ENCODE measurements at regions not wholly inside any gene's neighbourhood (a gene's known extent, or its start where the extent isn't known, plus 50 kb on each side); places are given as distances from the start of the nearest gene placed in this dataset.

DNA sequence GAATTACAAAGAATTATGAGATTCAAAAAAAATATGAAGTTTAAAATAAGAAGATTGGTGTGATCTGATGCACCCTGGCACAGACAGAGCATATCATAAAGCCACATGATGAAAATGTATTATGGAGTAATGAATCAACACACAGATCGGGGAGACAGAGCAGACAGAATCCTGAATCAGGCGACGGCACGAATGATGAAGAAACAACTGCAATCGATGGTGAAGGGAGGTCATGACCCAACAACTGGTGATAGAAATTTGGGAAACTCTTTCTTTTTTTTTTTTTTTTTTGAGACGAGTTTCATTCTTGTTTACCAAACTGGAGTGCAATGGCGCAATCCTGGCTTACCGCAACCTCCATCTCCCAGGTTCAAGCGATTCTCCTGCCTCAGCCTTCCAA lies 1054.0 kb downstream of the TYW1 start:
- no peak overlapping the region for H3K4me3 ChIP-seq
- ATAC-seq: no peak
- no peak overlapping the region for H3K27ac ChIP-seq
- DNase-seq: no peak
- TF ChIP-seq, protein P1, sequence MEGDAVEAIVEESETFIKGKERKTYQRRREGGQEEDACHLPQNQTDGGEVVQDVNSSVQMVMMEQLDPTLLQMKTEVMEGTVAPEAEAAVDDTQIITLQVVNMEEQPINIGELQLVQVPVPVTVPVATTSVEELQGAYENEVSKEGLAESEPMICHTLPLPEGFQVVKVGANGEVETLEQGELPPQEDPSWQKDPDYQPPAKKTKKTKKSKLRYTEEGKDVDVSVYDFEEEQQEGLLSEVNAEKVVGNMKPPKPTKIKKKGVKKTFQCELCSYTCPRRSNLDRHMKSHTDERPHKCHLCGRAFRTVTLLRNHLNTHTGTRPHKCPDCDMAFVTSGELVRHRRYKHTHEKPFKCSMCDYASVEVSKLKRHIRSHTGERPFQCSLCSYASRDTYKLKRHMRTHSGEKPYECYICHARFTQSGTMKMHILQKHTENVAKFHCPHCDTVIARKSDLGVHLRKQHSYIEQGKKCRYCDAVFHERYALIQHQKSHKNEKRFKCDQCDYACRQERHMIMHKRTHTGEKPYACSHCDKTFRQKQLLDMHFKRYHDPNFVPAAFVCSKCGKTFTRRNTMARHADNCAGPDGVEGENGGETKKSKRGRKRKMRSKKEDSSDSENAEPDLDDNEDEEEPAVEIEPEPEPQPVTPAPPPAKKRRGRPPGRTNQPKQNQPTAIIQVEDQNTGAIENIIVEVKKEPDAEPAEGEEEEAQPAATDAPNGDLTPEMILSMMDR (IDR thresholded peaks at IDR 0.05): no peak
- no peaks in the 10 kb centered on the region for H3K4me1 ChIP-seq
- H3K36me3 ChIP-seq: no peaks in the 10 kb centered on the region
- H3K9me3 ChIP-seq: no peaks in the 10 kb centered on the region
- intact Hi-C loops (cut with DNase I): no loop called here
- H3K27me3 ChIP-seq (ENCODE audit: low read depth): no peaks in the 10 kb centered on the region

DNA sequence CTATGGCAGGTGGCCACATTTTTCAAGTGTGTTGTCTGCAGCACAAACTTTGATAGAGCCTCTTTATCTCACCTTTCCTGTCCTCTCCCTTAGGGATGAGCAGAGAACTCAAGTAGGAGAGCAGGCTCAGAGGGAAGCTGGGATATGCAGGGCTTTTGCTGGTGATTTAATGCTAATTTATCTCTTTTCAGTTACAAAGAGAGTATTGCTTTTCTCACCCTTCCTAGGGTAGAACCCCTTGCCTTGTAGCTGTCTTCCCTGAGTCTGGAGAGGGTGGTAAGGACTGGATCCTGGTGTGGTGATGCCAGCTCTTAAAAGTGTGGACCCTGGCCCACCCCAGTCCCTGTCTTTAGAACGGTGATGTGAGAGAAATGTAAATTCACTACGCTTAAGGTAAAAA lies 1061.4 kb downstream of the TYW1 start:
- TF ChIP-seq, protein P1 (IDR thresholded peaks at IDR 0.05): no peak
- no peak overlapping the region for H3K27ac ChIP-seq
- DNase-seq (no peak), ATAC-seq (no peak)
- no peaks in the 10 kb centered on the region for H3K27me3 ChIP-seq (ENCODE audit: low read depth)
- no peak overlapping the region for H3K4me3 ChIP-seq
- H3K9me3 ChIP-seq: no peaks in the 10 kb centered on the region
- no peaks in the 10 kb centered on the region for H3K4me1 ChIP-seq
- intact Hi-C loops (cut with DNase I): no loop called here
- H3K36me3 ChIP-seq: no peaks in the 10 kb centered on the region

DNA sequence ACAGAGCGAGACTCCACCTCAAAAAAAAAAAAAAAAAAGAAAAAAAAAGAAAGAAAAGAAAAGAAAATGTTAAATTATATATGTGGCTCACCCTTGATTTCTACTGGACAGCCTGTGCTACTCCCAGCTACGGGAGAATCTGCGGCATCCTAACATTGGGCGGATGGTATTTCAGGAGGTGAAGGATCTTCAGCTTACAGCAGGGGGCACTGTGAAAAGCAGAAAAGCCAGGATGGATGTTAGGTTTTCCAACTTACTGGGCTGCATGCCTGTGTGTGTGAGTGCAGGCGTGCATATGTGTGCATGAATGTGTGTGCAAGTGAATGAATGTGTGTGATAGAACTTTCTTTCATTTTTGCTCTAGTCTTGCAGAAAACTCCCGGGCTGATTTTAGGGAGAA lies 1066.5 kb downstream of the TYW1 start:
- H3K4me3 ChIP-seq: no peak overlapping the region
- TF ChIP-seq, protein P1 (IDR thresholded peaks at IDR 0.05): peak; percentile 28
- H3K4me1 ChIP-seq: no peaks in the 10 kb centered on the region
- intact Hi-C loops (cut with DNase I): no loop called here
- DNase-seq (no peak), ATAC-seq (no peak)
- no peaks in the 10 kb centered on the region for H3K27me3 ChIP-seq (ENCODE audit: low read depth)
- no peaks in the 10 kb centered on the region for H3K9me3 ChIP-seq
- H3K36me3 ChIP-seq: no peaks in the 10 kb centered on the region
- H3K27ac ChIP-seq: no peak overlapping the region

DNA sequence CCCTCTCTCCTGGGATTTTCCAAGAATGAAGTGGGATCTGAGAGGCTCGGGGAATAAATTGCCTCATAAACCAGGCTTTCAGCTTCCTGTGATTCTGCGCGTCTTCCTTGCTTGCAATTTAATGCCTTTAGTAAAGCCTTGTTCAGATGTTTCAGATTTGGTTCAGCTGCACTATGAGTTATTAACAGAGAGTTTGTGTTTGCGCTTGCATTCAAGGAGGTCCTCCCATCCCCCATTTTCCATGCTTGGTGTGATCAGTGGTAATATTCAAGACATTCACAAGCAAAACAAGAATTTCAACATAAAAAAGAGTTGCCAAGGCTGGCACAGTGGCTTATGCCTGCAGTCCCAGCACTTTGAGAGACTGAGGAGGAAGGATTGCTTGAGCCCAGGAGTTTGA lies 1068.9 kb downstream of the TYW1 start:
- Histone ChIP-seq H3K36me3 (no peaks in the 10 kb centered on the region), H3K4me1 (no peaks in the 10 kb centered on the region), H3K27me3 (ENCODE audit: low read depth) (no peaks in the 10 kb centered on the region), H3K4me3 (no peak overlapping the region), H3K27ac (no peak overlapping the region), H3K9me3 (no peaks in the 10 kb centered on the region)
- DNase-seq (no peak), ATAC-seq (no peak)
- intact Hi-C loops (cut with DNase I): no loop called here
- TF ChIP-seq, protein P1 (IDR thresholded peaks at IDR 0.05): no peak

DNA sequence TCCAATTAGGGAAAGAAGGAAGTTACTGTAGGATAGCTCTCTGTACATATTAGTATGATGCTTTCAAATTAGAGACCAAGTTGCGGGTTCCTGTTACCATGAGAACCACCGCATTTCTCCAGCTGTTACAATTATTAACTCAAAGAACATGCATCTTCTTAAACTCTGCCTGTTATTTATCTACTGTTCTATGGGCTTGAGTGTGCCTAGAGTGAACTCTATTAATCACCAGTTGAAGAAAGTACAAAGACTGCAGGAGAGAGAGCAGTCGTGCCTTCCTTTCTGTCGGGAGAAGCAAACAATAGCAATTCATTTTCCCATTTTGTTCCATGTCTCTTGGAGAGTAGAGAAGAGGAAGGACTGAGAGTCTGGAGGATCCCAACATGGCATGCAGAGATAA lies 1071.2 kb downstream of the TYW1 start:
- Histone ChIP-seq H3K27me3 (ENCODE audit: low read depth) (no peaks in the 10 kb centered on the region), H3K27ac (no peak overlapping the region), H3K9me3 (no peaks in the 10 kb centered on the region), H3K4me1 (no peaks in the 10 kb centered on the region), H3K4me3 (no peak overlapping the region), H3K36me3 (no peaks in the 10 kb centered on the region)
- no peak for ATAC-seq
- DNase-seq: no peak
- TF ChIP-seq, protein P1 (IDR thresholded peaks at IDR 0.05): no peak
- intact Hi-C loops (cut with DNase I): no loop called here

DNA sequence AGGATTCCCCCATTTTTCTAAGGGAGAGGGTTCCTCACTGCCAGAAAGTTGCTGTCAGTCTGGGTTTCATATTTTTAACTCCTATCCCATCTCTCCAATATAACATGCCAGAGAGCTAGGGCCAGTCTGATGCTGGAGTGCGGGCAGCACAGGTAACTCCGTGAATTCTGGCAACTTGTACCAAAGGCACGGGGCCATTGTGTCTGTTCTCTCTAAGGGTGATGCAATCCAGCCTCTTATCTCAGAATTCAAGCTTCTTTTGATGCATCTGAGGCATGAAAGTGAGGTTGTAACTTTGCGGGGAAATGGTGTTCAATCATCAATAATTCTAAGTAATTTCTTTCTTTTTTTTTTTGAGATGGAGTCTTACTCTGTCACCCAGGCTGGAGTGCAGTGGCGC lies 1074.4 kb downstream of the TYW1 start:
- intact Hi-C loops (cut with DNase I): no loop called here
- Histone ChIP-seq H3K27ac (no peak overlapping the region), H3K4me3 (no peak overlapping the region), H3K27me3 (ENCODE audit: low read depth) (no peaks in the 10 kb centered on the region), H3K9me3 (no peaks in the 10 kb centered on the region), H3K36me3 (no peaks in the 10 kb centered on the region), H3K4me1 (no peaks in the 10 kb centered on the region)
- TF ChIP-seq, protein P1 (IDR thresholded peaks at IDR 0.05): no peak
- no peak for DNase-seq
- ATAC-seq: no peak

Data from lower lobe of right lung (tissue), 2 donors.